Stomach (tissue), 8 donors: ENCODE measurements at regions not wholly inside any gene's neighbourhood (a gene's known extent, or its start where the extent isn't known, plus 50 kb on each side); places are given as distances from the start of the nearest gene placed in this dataset.

Source experiments
- DNase-seq, 2 donors: peaks; one replicate each; pipeline versions ENCODE4 v3.0.0 to v3.0.0-alpha.2; 2013 to 2019
- H3K27ac ChIP-seq, 5 donors: fragments of 200-600 bp in 4 of 5; sonication (generic) in 4 of 5; one replicate each; pipeline ENCODE4 v1.5.1; 2013 to 2019; ENCODE audit warnings: mild to moderate bottlenecking in 1 of 5, moderate library complexity in 1 of 5
- H3K27me3 ChIP-seq, 3 donors: fragments of 200-600 bp; sonication (generic); one replicate each; pipeline ENCODE4 v1.5.1; 2017 to 2019; ENCODE audit warnings: mixed run types in 1 of 3
- H3K36me3 ChIP-seq, 4 donors: fragments of 200-600 bp; sonication (generic); 1 replicate in 3 of 4; 2 replicates in 1 of 4; pipeline ENCODE4 v1.5.1; 2016 to 2019
- H3K4me1 ChIP-seq, 4 donors: fragments of 200-600 bp; sonication (generic); one replicate each; pipeline ENCODE4 v1.5.1; 2016 to 2019
- H3K4me3 ChIP-seq, 4 donors: fragments of 200-600 bp; sonication (generic) in 3 of 4; one replicate each; pipeline ENCODE4 v1.5.1; 2016 to 2019; ENCODE audit warnings: mild to moderate bottlenecking in 1 of 4
- H3K9me3 ChIP-seq, 4 donors: fragments of 200-600 bp; sonication (generic); one replicate each; pipeline ENCODE4 v1.5.1; 2016 to 2019
- EP300 ChIP-seq: sonication (generic); formaldehyde crosslinking; IDR thresholded peaks from one replicate; pipeline ENCODE4 v1.6.1; 2017; ENCODE audit warnings: antibody characterized with exemption
- POLR2A ChIP-seq, 4 donors: fragments of 450-650 bp; IDR thresholded peaks; one replicate each; pipeline ENCODE4 v1.6.1; 2016; ENCODE audit warnings: antibody characterized with exemption in 4 of 4, control low read depth in 2 of 4, mild to moderate bottlenecking in 1 of 4, moderate library complexity in 1 of 4
- POLR2AphosphoS5 ChIP-seq, 3 donors: sonication (generic); formaldehyde crosslinking; IDR thresholded peaks; one replicate each; pipeline ENCODE4 v1.6.1; 2016; ENCODE audit warnings: antibody characterized with exemption in 3 of 3
- WGBS, 5 donors: extraction: QIAGEN DNeasy Blood & Tissue Kit in 3 of 5; methylation state at CpG; one replicate each; pipeline versions ENCODE4 v1.1.5 to v1.1.7; 2013 to 2018; 5-methylcytosine and 5-hydroxymethylcytosine counted together
- intact Hi-C: fragments of 100-400 bp; cut with DNase I; formaldehyde crosslinking; loops from one replicate; pipeline ENCODE4 v1.15.1; 2023; ENCODE audit warnings: low total_unique reads
- TF ChIP-seq, protein P1 (sequence below), 7 experiments: fragments of 450-650 bp in 4 of 7; fragments of 200-600 bp in 3 of 7; sonication (generic) in 3 of 7; IDR thresholded peaks; one replicate each; pipeline ENCODE4 v1.5.1; 2016 to 2019; ENCODE audit warnings: antibody characterized with exemption in 7 of 7, control low read depth in 2 of 7, mild to moderate bottlenecking in 1 of 7
- donor health status: healthy with polysubstance abuse.
- donor health status: Bipolar disorder and iron deficiency.
- donor health status: healthy.

- Histone ChIP-seq H3K27ac (no peak overlapping the region), H3K4me3 (no peak overlapping the region), H3K4me1 (peaks cover 0 to 11% (median 4%) of the 10 kb centered on the region in 4 donors), H3K36me3 (no peaks in the 10 kb centered on the region), H3K27me3 (no peaks in the 10 kb centered on the region), H3K9me3 (peaks cover 3 to 16% (median 11%) of the 10 kb centered on the region in 4 donors)
- DNase-seq, result no peak
- intact Hi-C loops, result no loop called here
- no peak for TF ChIP-seq POLR2A (IDR thresholded peaks at IDR 0.05)
- no peak for TF ChIP-seq POLR2AphosphoS5 (IDR thresholded peaks at IDR 0.05)
- TF ChIP-seq EP300, result no peak
- TF ChIP-seq, protein P1, sequence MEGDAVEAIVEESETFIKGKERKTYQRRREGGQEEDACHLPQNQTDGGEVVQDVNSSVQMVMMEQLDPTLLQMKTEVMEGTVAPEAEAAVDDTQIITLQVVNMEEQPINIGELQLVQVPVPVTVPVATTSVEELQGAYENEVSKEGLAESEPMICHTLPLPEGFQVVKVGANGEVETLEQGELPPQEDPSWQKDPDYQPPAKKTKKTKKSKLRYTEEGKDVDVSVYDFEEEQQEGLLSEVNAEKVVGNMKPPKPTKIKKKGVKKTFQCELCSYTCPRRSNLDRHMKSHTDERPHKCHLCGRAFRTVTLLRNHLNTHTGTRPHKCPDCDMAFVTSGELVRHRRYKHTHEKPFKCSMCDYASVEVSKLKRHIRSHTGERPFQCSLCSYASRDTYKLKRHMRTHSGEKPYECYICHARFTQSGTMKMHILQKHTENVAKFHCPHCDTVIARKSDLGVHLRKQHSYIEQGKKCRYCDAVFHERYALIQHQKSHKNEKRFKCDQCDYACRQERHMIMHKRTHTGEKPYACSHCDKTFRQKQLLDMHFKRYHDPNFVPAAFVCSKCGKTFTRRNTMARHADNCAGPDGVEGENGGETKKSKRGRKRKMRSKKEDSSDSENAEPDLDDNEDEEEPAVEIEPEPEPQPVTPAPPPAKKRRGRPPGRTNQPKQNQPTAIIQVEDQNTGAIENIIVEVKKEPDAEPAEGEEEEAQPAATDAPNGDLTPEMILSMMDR (IDR thresholded peaks at IDR 0.05), result no peak
- WGBS, 5 donors, result 85 to 92% (median 91%) methylated on average over 1 of the region's 1 CpG
Observed at GRCh38 chr11:111067994-111068393, 177.5 kb upstream of the POU2AF2 start.

DNA sequence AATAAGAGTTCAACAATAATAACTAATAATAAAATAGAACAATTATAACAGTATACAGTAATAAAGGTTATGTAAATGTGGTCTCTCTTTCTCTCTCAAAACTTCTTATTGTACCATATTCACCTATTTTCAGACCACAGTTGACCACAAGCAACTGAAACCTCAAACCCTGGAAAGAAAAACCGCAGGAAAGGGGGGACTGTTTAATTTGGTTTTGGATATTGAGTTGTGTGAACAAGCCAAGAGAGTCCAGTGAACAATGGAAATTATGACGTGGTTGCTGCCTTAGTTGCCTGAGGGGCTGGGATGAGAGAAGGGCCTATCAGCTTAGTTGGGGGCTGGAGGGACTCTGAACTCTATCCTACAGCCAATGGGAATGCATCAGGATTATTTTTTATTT is 178.7 kb upstream of the POU2AF2 start:
- intact Hi-C loops, result no loop called here
- Histone ChIP-seq H3K36me3 (no peaks in the 10 kb centered on the region), H3K27ac (no peak overlapping the region), H3K4me1 (peaks cover 0 to 11% (median 4%) of the 10 kb centered on the region in 4 donors), H3K27me3 (no peaks in the 10 kb centered on the region), H3K9me3 (peaks cover 3 to 16% (median 11%) of the 10 kb centered on the region in 4 donors), H3K4me3 (no peak overlapping the region)
- no peak for DNase-seq
- 47 to 75% (median 74%) methylated on average over 2 of the region's 2 CpGs for WGBS, 5 donors
- no peak for TF ChIP-seq POLR2A (IDR thresholded peaks at IDR 0.05)
- no peak for TF ChIP-seq POLR2AphosphoS5 (IDR thresholded peaks at IDR 0.05)
- TF ChIP-seq, protein P1 (IDR thresholded peaks at IDR 0.05), result no peak
- no peak for TF ChIP-seq EP300

DNA sequence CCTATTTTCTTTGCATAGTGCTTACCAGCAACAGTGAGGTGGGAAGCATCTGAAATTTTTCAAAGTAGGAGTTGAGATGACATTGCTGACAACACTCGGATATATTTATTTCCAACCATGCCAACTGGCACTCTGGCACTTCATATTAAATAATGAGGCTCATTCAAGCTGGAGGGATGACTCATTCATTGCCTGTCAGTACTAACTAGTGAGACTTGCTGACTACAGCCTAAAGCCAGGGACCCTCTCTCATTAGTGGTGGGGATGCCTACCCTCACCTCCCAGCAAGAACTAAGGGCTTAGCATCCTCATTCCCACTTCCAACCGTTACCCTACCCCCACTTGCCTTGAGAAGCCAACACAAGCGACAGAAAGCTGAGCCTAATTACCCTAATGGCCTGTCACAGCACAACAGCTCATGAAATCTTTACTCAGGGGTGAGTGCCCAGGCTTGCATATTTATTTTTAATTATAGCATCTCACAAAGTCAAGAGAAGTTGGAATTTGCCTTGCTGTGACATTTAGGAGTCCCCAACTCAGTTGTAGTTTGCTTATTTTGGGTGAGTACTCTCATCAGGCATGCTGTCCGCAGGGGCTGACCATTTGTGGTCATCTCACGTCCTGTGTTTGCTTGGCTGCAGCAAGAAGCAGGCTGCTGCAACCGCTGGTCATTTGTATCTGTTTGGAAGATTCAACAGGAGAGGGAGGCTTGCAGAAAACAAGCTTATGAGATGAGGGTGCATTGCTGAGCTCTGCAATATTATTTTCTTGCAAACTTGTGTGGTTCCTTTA is 181.6 kb upstream of the POU2AF2 start:
- TF ChIP-seq POLR2A (IDR thresholded peaks at IDR 0.05), result no peak
- DNase-seq, result no peak
- no peaks in the 10 kb centered on the region for H3K27me3 ChIP-seq
- H3K9me3 ChIP-seq, result peaks cover 3 to 15% (median 10%) of the 10 kb centered on the region in 4 donors
- H3K27ac ChIP-seq, result peak overlapping the region in 3 of 5 donors; percentile 36 to 64 (median 45)
- WGBS, 5 donors, result 37 to 42% (median 41%) methylated on average over 6 of the region's 6 CpGs
- intact Hi-C loops, result no loop called here
- no peaks in the 10 kb centered on the region for H3K36me3 ChIP-seq
- no peak overlapping the region for H3K4me3 ChIP-seq
- peaks cover 0 to 11% (median 4%) of the 10 kb centered on the region in 4 donors for H3K4me1 ChIP-seq

DNA sequence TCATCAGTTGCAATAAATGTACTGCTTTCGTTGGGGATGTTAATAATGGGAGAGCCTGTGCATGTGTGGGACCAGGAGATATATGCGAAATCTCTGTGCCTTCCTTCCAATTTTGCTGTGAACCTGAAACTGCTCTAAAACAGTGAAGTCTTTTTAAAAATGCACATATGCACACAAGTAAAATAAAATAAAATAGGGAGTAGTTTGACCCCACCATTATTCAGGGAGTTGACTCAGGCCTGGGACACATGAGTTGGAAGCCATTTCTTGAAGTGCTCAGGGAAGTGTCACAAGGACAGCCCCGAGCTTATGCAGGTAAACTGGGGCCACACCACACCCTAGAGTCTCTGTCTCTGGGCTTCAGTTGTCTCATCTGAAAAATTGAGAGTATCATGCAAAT is 183.1 kb upstream of the POU2AF2 start:
- intact Hi-C loops, result no loop called here
- no peak for TF ChIP-seq POLR2A (IDR thresholded peaks at IDR 0.05)
- TF ChIP-seq, protein P1 (IDR thresholded peaks at IDR 0.05), result no peak
- TF ChIP-seq EP300, result no peak
- no peak for TF ChIP-seq POLR2AphosphoS5 (IDR thresholded peaks at IDR 0.05)
- Histone ChIP-seq H3K4me1 (peaks cover 0 to 11% (median 4%) of the 10 kb centered on the region in 4 donors), H3K9me3 (peaks cover 0 to 4% (median under 1%) of the 10 kb centered on the region in 4 donors), H3K27me3 (no peaks in the 10 kb centered on the region), H3K27ac (no peak overlapping the region), H3K36me3 (no peaks in the 10 kb centered on the region), H3K4me3 (no peak overlapping the region)
- WGBS, 5 donors, result 83 to 90% (median 85%) methylated on average over 3 of the region's 3 CpGs
- DNase-seq, result no peak

DNA sequence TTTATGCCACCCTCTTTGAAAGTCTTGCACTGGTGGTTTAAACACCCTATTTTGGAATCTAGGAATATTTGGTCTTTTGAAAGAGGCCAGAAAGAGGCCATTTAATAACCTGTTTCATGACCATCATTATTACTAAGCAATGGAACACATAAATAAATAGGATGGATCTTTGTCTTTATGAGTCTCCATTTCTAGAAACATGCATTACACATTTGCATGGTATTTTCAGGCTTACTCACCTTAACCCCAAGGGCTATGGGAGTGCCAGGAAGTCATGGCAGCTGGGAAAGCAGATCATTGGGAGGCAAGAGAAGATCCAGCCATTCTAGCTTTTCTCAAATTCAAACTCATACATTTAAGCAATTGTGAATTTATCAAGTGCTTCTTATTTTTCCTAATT is 185.8 kb upstream of the POU2AF2 start:
- no peak overlapping the region for H3K27ac ChIP-seq
- no peaks in the 10 kb centered on the region for H3K27me3 ChIP-seq
- DNase-seq, result no peak
- TF ChIP-seq, protein P1 (IDR thresholded peaks at IDR 0.05), result no peak
- no peak for TF ChIP-seq EP300
- TF ChIP-seq POLR2A (IDR thresholded peaks at IDR 0.05), result no peak
- no peak for TF ChIP-seq POLR2AphosphoS5 (IDR thresholded peaks at IDR 0.05)
- no peaks in the 10 kb centered on the region for H3K36me3 ChIP-seq
- H3K4me1 ChIP-seq, result peaks cover 0 to 11% (median 4%) of the 10 kb centered on the region in 4 donors
- intact Hi-C loops, result no loop called here
- H3K9me3 ChIP-seq, result peaks cover 0 to 5% (median 2%) of the 10 kb centered on the region in 4 donors
- no peak overlapping the region for H3K4me3 ChIP-seq
